Dendritic cell treated with granulocyte-macrophage colony-stimulating factor and Interleukin-4, amounts not matched to agents 40 ng/mL and 50 ng/mL, for 4 days (primary cell): ENCODE measurements at regions not wholly inside any gene's neighbourhood (a gene's known extent, or its start where the extent isn't known, plus 50 kb on each side); places are given as distances from the start of the nearest gene placed in this dataset.

Experiments used
- H3K27ac Mint-ChIP-seq: one replicate; pipeline ENCODE4 v1.8.0; 2022; ENCODE audit warnings: mild to moderate bottlenecking, mixed read lengths
- H3K27me3 Mint-ChIP-seq: one replicate; pipeline ENCODE4 v1.8.0; 2022; ENCODE audit warnings: mild to moderate bottlenecking, mixed read lengths
- H3K36me3 Mint-ChIP-seq: one replicate; pipeline ENCODE4 v1.8.0; 2022; ENCODE audit warnings: low read depth, mixed read lengths
- H3K4me1 Mint-ChIP-seq: one replicate; pipeline ENCODE4 v1.8.0; 2022; ENCODE audit warnings: low read depth, mixed read lengths
- H3K4me3 Mint-ChIP-seq: one replicate; pipeline ENCODE4 v1.8.0; 2022; ENCODE audit warnings: mild to moderate bottlenecking, moderate library complexity, mixed read lengths
- H3K9me3 Mint-ChIP-seq: one replicate; pipeline ENCODE4 v1.8.0; 2022; ENCODE audit warnings: mixed read lengths
- intact Hi-C: fragments of 100-400 bp; cut with micrococcal nuclease; formaldehyde crosslinking; loops from one replicate; pipeline ENCODE4 v1.15.0; 2022

- Mint-ChIP-seq H3K4me1 (no peaks in the 10 kb centered on the region), H3K27me3 (peaks cover 9% of the 10 kb centered on the region), H3K9me3 (peaks cover 7% of the 10 kb centered on the region), H3K36me3 (no peaks in the 10 kb centered on the region), H3K4me3 (no peak overlapping the region), H3K27ac (no peak overlapping the region)
- intact Hi-C loops: no loop called here
Measured at GRCh38 chr6:1137849-1138248, 174.0 kb upstream of the FOXQ1 start.

- Mint-ChIP-seq H3K27ac (no peak overlapping the region), H3K9me3 (peaks cover 7% of the 10 kb centered on the region), H3K36me3 (no peaks in the 10 kb centered on the region), H3K4me1 (no peaks in the 10 kb centered on the region), H3K27me3 (peaks cover 11% of the 10 kb centered on the region), H3K4me3 (no peak overlapping the region)
- intact Hi-C loops: no loop called here
Measured at GRCh38 chr6:1136827-1137226, 175.1 kb upstream of the FOXQ1 start.

GRCh38 chr6:1136415-1136774 is 175.5 kb upstream of the FOXQ1 start:
- Mint-ChIP-seq H3K27ac (no peak overlapping the region), H3K36me3 (no peaks in the 10 kb centered on the region), H3K27me3 (peaks cover 11% of the 10 kb centered on the region), H3K4me3 (no peak overlapping the region), H3K9me3 (peaks cover 7% of the 10 kb centered on the region), H3K4me1 (no peaks in the 10 kb centered on the region)
- intact Hi-C loops: no loop called here

GRCh38 chr6:1135726-1136414 is 176.0 kb upstream of the FOXQ1 start:
- Mint-ChIP-seq H3K4me3 (no peak overlapping the region), H3K4me1 (no peaks in the 10 kb centered on the region), H3K36me3 (no peaks in the 10 kb centered on the region)

GRCh38 chr6:1131285-1132079 is 180.4 kb upstream of the FOXQ1 start:
- Mint-ChIP-seq H3K27ac (no peak overlapping the region), H3K36me3 (no peaks in the 10 kb centered on the region), H3K4me3 (no peak overlapping the region), H3K4me1 (no peaks in the 10 kb centered on the region), H3K27me3 (peaks cover 8% of the 10 kb centered on the region), H3K9me3 (no peaks in the 10 kb centered on the region)
- intact Hi-C loops: no loop called here

More at GRCh38 chr6:1135726-1136414, 176.0 kb upstream of the FOXQ1 start:
- Mint-ChIP-seq H3K9me3 (peaks cover 7% of the 10 kb centered on the region), H3K27ac (no peak overlapping the region), H3K27me3 (peaks cover 11% of the 10 kb centered on the region)
- intact Hi-C loops: no loop called here

- no peaks in the 10 kb centered on the region for H3K9me3 Mint-ChIP-seq
- peaks cover 8% of the 10 kb centered on the region for H3K27me3 Mint-ChIP-seq
- H3K36me3 Mint-ChIP-seq: no peaks in the 10 kb centered on the region
- no peak overlapping the region for H3K27ac Mint-ChIP-seq
- intact Hi-C loops: no loop called here
- no peak overlapping the region for H3K4me3 Mint-ChIP-seq
- H3K4me1 Mint-ChIP-seq: no peaks in the 10 kb centered on the region
Measured at GRCh38 chr6:1130709-1131108, 181.2 kb upstream of the FOXQ1 start.

- Mint-ChIP-seq H3K4me3 (no peak overlapping the region), H3K4me1 (no peaks in the 10 kb centered on the region), H3K36me3 (no peaks in the 10 kb centered on the region), H3K9me3 (no peaks in the 10 kb centered on the region), H3K27me3 (peaks cover 5% of the 10 kb centered on the region), H3K27ac (no peak overlapping the region)
- intact Hi-C loops: no loop called here
Measured at GRCh38 chr6:1129131-1129530, 182.8 kb upstream of the FOXQ1 start.

GRCh38 chr6:1127597-1128288 is 184.2 kb upstream of the FOXQ1 start:
- H3K4me1 Mint-ChIP-seq: no peaks in the 10 kb centered on the region
- H3K27ac Mint-ChIP-seq: no peak overlapping the region
- no peaks in the 10 kb centered on the region for H3K36me3 Mint-ChIP-seq
- H3K4me3 Mint-ChIP-seq: no peak overlapping the region
- intact Hi-C loops: no loop called here
- no peaks in the 10 kb centered on the region for H3K9me3 Mint-ChIP-seq
- H3K27me3 Mint-ChIP-seq: peaks cover 2% of the 10 kb centered on the region

GRCh38 chr6:1127129-1127528 is 184.8 kb upstream of the FOXQ1 start:
- Mint-ChIP-seq H3K4me3 (no peak overlapping the region), H3K9me3 (no peaks in the 10 kb centered on the region), H3K36me3 (no peaks in the 10 kb centered on the region), H3K27ac (no peak overlapping the region), H3K4me1 (no peaks in the 10 kb centered on the region), H3K27me3 (peaks cover 1% of the 10 kb centered on the region)
- intact Hi-C loops: no loop called here

- no peaks in the 10 kb centered on the region for H3K36me3 Mint-ChIP-seq
- peaks cover 1% of the 10 kb centered on the region for H3K27me3 Mint-ChIP-seq
- intact Hi-C loops: no loop called here
- H3K9me3 Mint-ChIP-seq: no peaks in the 10 kb centered on the region
- no peaks in the 10 kb centered on the region for H3K4me1 Mint-ChIP-seq
- H3K27ac Mint-ChIP-seq: no peak overlapping the region
- no peak overlapping the region for H3K4me3 Mint-ChIP-seq
Measured at GRCh38 chr6:1126036-1126435, 185.9 kb upstream of the FOXQ1 start.

- intact Hi-C loops: no loop called here
- H3K9me3 Mint-ChIP-seq: no peaks in the 10 kb centered on the region
- peaks cover 1% of the 10 kb centered on the region for H3K27me3 Mint-ChIP-seq
- no peak overlapping the region for H3K4me3 Mint-ChIP-seq
- no peaks in the 10 kb centered on the region for H3K4me1 Mint-ChIP-seq
- no peaks in the 10 kb centered on the region for H3K36me3 Mint-ChIP-seq
- H3K27ac Mint-ChIP-seq: no peak overlapping the region
Measured at GRCh38 chr6:1125297-1125696, 186.6 kb upstream of the FOXQ1 start.

GRCh38 chr6:1124885-1125284 is 187.0 kb upstream of the FOXQ1 start:
- no peaks in the 10 kb centered on the region for H3K9me3 Mint-ChIP-seq
- peaks cover 1% of the 10 kb centered on the region for H3K27me3 Mint-ChIP-seq
- no peaks in the 10 kb centered on the region for H3K4me1 Mint-ChIP-seq
- intact Hi-C loops: no loop called here
- H3K36me3 Mint-ChIP-seq: no peaks in the 10 kb centered on the region
- H3K4me3 Mint-ChIP-seq: no peak overlapping the region
- no peak overlapping the region for H3K27ac Mint-ChIP-seq

- peaks cover 1% of the 10 kb centered on the region for H3K27me3 Mint-ChIP-seq
- no peaks in the 10 kb centered on the region for H3K36me3 Mint-ChIP-seq
- H3K4me3 Mint-ChIP-seq: no peak overlapping the region
- no peaks in the 10 kb centered on the region for H3K4me1 Mint-ChIP-seq
- no peak overlapping the region for H3K27ac Mint-ChIP-seq
- no peaks in the 10 kb centered on the region for H3K9me3 Mint-ChIP-seq
- intact Hi-C loops: no loop called here
Measured at GRCh38 chr6:1123386-1124375, 188.2 kb upstream of the FOXQ1 start.
